H1 (cell line): ENCODE measurements at regions not wholly inside any gene's neighbourhood (a gene's known extent, or its start where the extent isn't known, plus 50 kb on each side); places are given as distances from the start of the nearest gene placed in this dataset.

Experiments used
- CTCF ChIA-PET: fragments of 300-600 bp; sonication (Branson Sonifier 250); formaldehyde crosslinking; loops from one replicate; lab custom pipeline; 2021; ENCODE audit not compliant: partially characterized antibody; lab: Charles Lee
- POLR2A ChIA-PET: fragments of 300-600 bp; sonication (Branson Sonifier 250); formaldehyde crosslinking; loops from one replicate; lab custom pipeline; 2021; ENCODE audit warnings: inconsistent platforms; ENCODE audit not compliant: partially characterized antibody; lab: Charles Lee
- DNase-seq, 2 experiments: peaks; one replicate each; pipeline versions ENCODE4 v3.0.0 to v3.0.0-alpha.2; 2010 to 2022; ENCODE audit warnings: low spot score in 2 of 2, low read depth in 1 of 2, mixed read lengths in 1 of 2
- FAIRE-seq: peaks from 2 replicates; lab custom pipeline; 2011; peaks lifted over from hg19 to GRCh38; lab: Jason Lieb, UNC
- H2AFZ ChIP-seq: 2 replicates; pipeline ENCODE4 v1.8.1; 2012; ENCODE audit warnings: low read length, inconsistent platforms
- H2AK5ac ChIP-seq: 2 replicates; pipeline ENCODE4 v1.6.1; 2013; ENCODE audit warnings: low read depth, low read length
- H2BK120ac ChIP-seq: replicated peaks from 2 replicates; pipeline ENCODE3; 2013; ENCODE audit warnings: low read depth, low read length, inconsistent platforms
- H2BK12ac ChIP-seq: 2 replicates; pipeline ENCODE4 v1.6.1; 2013; ENCODE audit warnings: low read depth, low read length
- H2BK15ac ChIP-seq: 2 replicates; pipeline ENCODE4 v1.6.1; 2013; ENCODE audit warnings: low read length
- H2BK20ac ChIP-seq: 2 replicates; pipeline ENCODE4 v1.6.1; 2013; ENCODE audit warnings: low read length
- H2BK5ac ChIP-seq: 2 replicates; pipeline ENCODE4 v1.6.1; 2013; ENCODE audit warnings: low read depth, low read length
- H3K14ac ChIP-seq: 2 replicates; pipeline ENCODE4 v1.6.1; 2013; ENCODE audit warnings: inconsistent platforms; ENCODE audit not compliant: insufficient read length
- H3K18ac ChIP-seq: 2 replicates; pipeline ENCODE4 v1.6.1; 2013; ENCODE audit warnings: low read length; ENCODE audit errors: extremely low read depth
- H3K23ac ChIP-seq: 2 replicates; pipeline ENCODE4 v1.6.1; 2013; ENCODE audit warnings: inconsistent platforms; ENCODE audit not compliant: insufficient read length
- H3K23me2 ChIP-seq: 2 replicates; pipeline ENCODE4 v1.6.1; 2013; ENCODE audit warnings: low read depth, low read length
- H3K27ac ChIP-seq: 2 replicates; pipeline ENCODE4 v1.6.1; 2011; ENCODE audit warnings: low read depth, low read length, inconsistent platforms
- H3K27me3 ChIP-seq, 4 experiments: replicated peaks in 1 of 4; 1 replicate in 1 of 4; 2 replicates in 3 of 4; pipeline versions ENCODE4 v1.6.1 to v1.8.1; 2011 to 2013; ENCODE audit warnings: low read length in 3 of 4, mild to moderate bottlenecking in 3 of 4, inconsistent platforms in 2 of 4, mixed read lengths in 2 of 4, moderate library complexity in 1 of 4; ENCODE audit not compliant: control insufficient read depth in 3 of 4, insufficient read depth in 3 of 4; ENCODE audit errors: extremely low read depth in 1 of 4
- H3K36me3 ChIP-seq, 4 experiments: 2 replicates each; pipeline versions ENCODE4 v1.6.1 to v1.8.1; 2011 to 2013; ENCODE audit warnings: mild to moderate bottlenecking in 4 of 4, low read length in 3 of 4, moderate library complexity in 2 of 4, control low read depth in 1 of 4, inconsistent platforms in 1 of 4; ENCODE audit not compliant: insufficient read depth in 4 of 4, control insufficient read depth in 2 of 4
- H3K4ac ChIP-seq: replicated peaks from 2 replicates; pipeline ENCODE3; 2013; ENCODE audit warnings: low read length, low read depth, mixed read lengths, inconsistent platforms; ENCODE audit not compliant: insufficient read length
- H3K4me1 ChIP-seq, 4 experiments: replicated peaks in 1 of 4; 1 replicate in 1 of 4; 2 replicates in 3 of 4; pipeline versions ENCODE4 v1.6.1 to v1.8.1; 2011 to 2013; ENCODE audit warnings: low read length in 3 of 4, inconsistent platforms in 2 of 4, mixed read lengths in 1 of 4; ENCODE audit not compliant: insufficient read depth in 4 of 4, control insufficient read depth in 3 of 4
- H3K4me2 ChIP-seq, 2 experiments: 2 replicates each; pipeline versions ENCODE4 v1.6.1 to v1.8.1; 2011 to 2013; ENCODE audit warnings: low read depth in 2 of 2, low read length in 2 of 2, control low read depth in 1 of 2, inconsistent platforms in 1 of 2, mild to moderate bottlenecking in 1 of 2; ENCODE audit not compliant: insufficient read depth in 1 of 2
- H3K4me3 ChIP-seq, 4 experiments: fragments of 200-600, 300-600 bp in 1 of 4; sonication (generic), shearing (Covaris generic), sonication (Bioruptor Twin) in 1 of 4; 2 replicates each; pipeline versions ENCODE4 v1.5.1 to v1.8.1; 2011 to 2016; ENCODE audit warnings: low read length in 4 of 4, low read depth in 3 of 4, control low read depth in 2 of 4, inconsistent platforms in 2 of 4, mild to moderate bottlenecking in 2 of 4, mixed read lengths in 1 of 4, moderate library complexity in 1 of 4; ENCODE audit not compliant: insufficient read depth in 2 of 4; ENCODE audit errors: extremely low read depth in 1 of 4
- H3K56ac ChIP-seq: replicated peaks from 2 replicates; pipeline ENCODE3; 2013; ENCODE audit warnings: low read depth, mild to moderate bottlenecking, mixed read lengths, low read length, inconsistent platforms; ENCODE audit not compliant: insufficient read length
- H3K79me1 ChIP-seq: 2 replicates; pipeline ENCODE4 v1.6.1; 2013; ENCODE audit warnings: low read depth, low read length, control low read depth
- H3K79me2 ChIP-seq, 2 experiments: 2 replicates each; pipeline versions ENCODE4 v1.6.1 to v1.8.1; 2012 to 2013; ENCODE audit warnings: low read length in 2 of 2, mild to moderate bottlenecking in 2 of 2, inconsistent platforms in 1 of 2; ENCODE audit not compliant: insufficient read depth in 2 of 2, control insufficient read depth in 1 of 2
- H3K9ac ChIP-seq, 4 experiments: replicated peaks in 1 of 4; 1 replicate in 1 of 4; 2 replicates in 3 of 4; pipeline versions ENCODE4 v1.6.1 to v1.8.1; 2011 to 2013; ENCODE audit warnings: low read depth in 3 of 4, low read length in 3 of 4, control low read depth in 2 of 4, mild to moderate bottlenecking in 2 of 4, moderate library complexity in 2 of 4, inconsistent platforms in 1 of 4; ENCODE audit errors: extremely low read depth in 1 of 4
- H3K9me3 ChIP-seq, 2 experiments: 2 replicates each; pipeline versions ENCODE4 v1.6.1 to v1.8.1; 2012 to 2013; ENCODE audit warnings: mild to moderate bottlenecking in 2 of 2, moderate library complexity in 2 of 2, control low read depth in 1 of 2, inconsistent platforms in 1 of 2, low read depth in 1 of 2, low read length in 1 of 2, mixed read lengths in 1 of 2; ENCODE audit not compliant: insufficient read depth in 2 of 2
- H4K20me1 ChIP-seq, 2 experiments: replicated peaks in 1 of 2; 2 replicates each; pipeline versions ENCODE3 to v1.8.1; 2011 to 2013; ENCODE audit warnings: inconsistent platforms in 2 of 2, low read length in 2 of 2, mild to moderate bottlenecking in 1 of 2; ENCODE audit not compliant: insufficient read depth in 2 of 2, control insufficient read depth in 1 of 2
- H4K5ac ChIP-seq: 2 replicates; pipeline ENCODE4 v1.6.1; 2013; ENCODE audit warnings: low read length, low read depth, mixed read lengths, inconsistent platforms; ENCODE audit not compliant: insufficient read length
- H4K8ac ChIP-seq: 2 replicates; pipeline ENCODE4 v1.8.0; 2013; ENCODE audit warnings: mild to moderate bottlenecking, moderate library complexity, low read length, inconsistent platforms; ENCODE audit not compliant: insufficient read depth; ENCODE audit errors: extremely low read depth
- H4K91ac ChIP-seq: replicated peaks from 2 replicates; pipeline ENCODE3; 2013; ENCODE audit warnings: low read length, mixed read lengths, inconsistent platforms; ENCODE audit not compliant: insufficient read length
- ASH2L ChIP-seq: fragments of 200-600, 300-600 bp; sonication (generic); IDR thresholded peaks from one replicate; pipeline ENCODE4 v1.7.1; 2017; ENCODE audit warnings: low read length
- CBX5 ChIP-seq: fragments of 300-800, 300-1000 bp; sonication (generic); IDR thresholded peaks from 2 replicates; pipeline ENCODE4 v1.7.1; 2016; ENCODE audit warnings: antibody characterized with exemption, low read length, low read depth
- CTBP2 ChIP-seq: IDR thresholded peaks from 2 replicates; pipeline ENCODE4 v1.7.0; 2011; ENCODE audit warnings: borderline replicate concordance, mild to moderate bottlenecking, moderate library complexity, mixed read lengths, low read length; ENCODE audit not compliant: insufficient read depth, insufficient read length
- FOSL1 ChIP-seq: IDR thresholded peaks from 2 replicates; pipeline ENCODE4 v1.6.1; 2011; ENCODE audit warnings: mild to moderate bottlenecking, low read depth, low read length, moderate library complexity; ENCODE audit not compliant: insufficient read depth
- HDAC2 ChIP-seq, 2 experiments: fragments of 300-600 bp in 1 of 2; sonication (generic) in 1 of 2; IDR thresholded peaks; 2 replicates each; pipeline ENCODE4 v1.6.1; 2011 to 2012; ENCODE audit warnings: low read depth in 2 of 2, low read length in 2 of 2, mild to moderate bottlenecking in 2 of 2, moderate library complexity in 2 of 2, borderline replicate concordance in 1 of 2, inconsistent platforms in 1 of 2
- MAFK ChIP-seq: IDR thresholded peaks from 2 replicates; pipeline ENCODE4 v1.6.1; 2012; ENCODE audit warnings: low read depth, mild to moderate bottlenecking, improper control_type of control experiment, low read length
- POLR2A ChIP-seq, 2 experiments: IDR thresholded peaks; 1 replicate in 1 of 2; 2 replicates in 1 of 2; pipeline ENCODE4 v1.6.1; 2011; ENCODE audit warnings: low read depth in 2 of 2, low read length in 2 of 2, mild to moderate bottlenecking in 2 of 2; ENCODE audit errors: control extremely low read depth in 1 of 2
- RAD21 ChIP-seq, 2 experiments: IDR thresholded peaks in 1 of 2; conservative IDR thresholded peaks in 1 of 2; 2 replicates each; pipeline ENCODE4 v1.6.1; 2011; ENCODE audit warnings: low read depth in 2 of 2, low read length in 2 of 2, improper control_type of control experiment in 1 of 2, inconsistent platforms in 1 of 2, mild to moderate bottlenecking in 1 of 2, moderate library complexity in 1 of 2
- SAP30 ChIP-seq: fragments of 300-600 bp; sonication (generic); IDR thresholded peaks from 2 replicates; pipeline ENCODE4 v1.7.1; 2012; ENCODE audit warnings: low read length, moderate library complexity, mild to moderate bottlenecking, inconsistent platforms; ENCODE audit not compliant: insufficient read depth, insufficient replicate concordance
- SP1 ChIP-seq: IDR thresholded peaks from 2 replicates; pipeline ENCODE4 v1.6.1; 2011; ENCODE audit warnings: low read depth, low read length
- SP4 ChIP-seq: IDR thresholded peaks from 2 replicates; pipeline ENCODE4 v1.6.1; 2012; ENCODE audit warnings: low read length, inconsistent platforms
- YY1 ChIP-seq: IDR thresholded peaks from 2 replicates; pipeline ENCODE4 v1.6.1; 2011; ENCODE audit warnings: low read depth, mild to moderate bottlenecking, low read length
- ZNF274 ChIP-seq: IDR thresholded peaks from 2 replicates; pipeline ENCODE4 v1.7.0; 2012; ENCODE audit warnings: low read length, borderline replicate concordance; ENCODE audit errors: extremely low read depth
- WGBS, 2 experiments: shearing (Covaris generic) in 1 of 2; methylation state at CpG; one replicate each; pipeline versions ENCODE4 v1.1.6 to v1.1.7; 2013 to 2015; ENCODE audit warnings: low lambda C conversion rate in 2 of 2, mixed read lengths in 2 of 2, inconsistent platforms in 1 of 2, low coverage in 1 of 2, missing lambda C conversion rate in 1 of 2; ENCODE audit not compliant: insufficient replicate concordance in 2 of 2, insufficient coverage in 1 of 2, insufficient read length in 1 of 2; ENCODE audit errors: extremely low coverage in 1 of 2, missing lambda C conversion rate in 1 of 2; 5-methylcytosine and 5-hydroxymethylcytosine counted together

- no peak overlapping the region for H3K9ac ChIP-seq
Measured at GRCh38 chr1:25082216-25082899, 149.9 kb downstream of the SYF2 start.

More at GRCh38 chr1:25082216-25082899, 149.9 kb downstream of the SYF2 start:
- no peak overlapping the region for H2AK5ac ChIP-seq
- TF ChIP-seq HDAC2 (IDR thresholded peaks at IDR 0.05; ENCODE audit: borderline replicate concordance in 1 of 2, low read depth in 2 of 2, low read length in 2 of 2) (no peak), POLR2A (IDR thresholded peaks at IDR 0.05; ENCODE audit: control extremely low read depth in 1 of 2, low read depth in 2 of 2, low read length in 2 of 2) (no peak), SP1 (no peak), SAP30 (no peak), ASH2L (no peak), YY1 (no peak), MAFK (no peak), ZNF274 (no peak), CBX5 (no peak), RAD21 (IDR thresholded peaks at IDR 0.05 in 1 of 2, conservative IDR thresholded peaks at IDR 0.05 in 1 of 2; ENCODE audit: low read depth in 2 of 2, low read length in 2 of 2) (no peak), FOSL1 (no peak), SP4 (no peak), CTBP2 (no peak)
- no peak overlapping the region for H2BK15ac ChIP-seq
- no peak overlapping the region for H3K27ac ChIP-seq
- H3K56ac ChIP-seq, result no peak overlapping the region
- no peak overlapping the region for H3K4ac ChIP-seq
- H2BK5ac ChIP-seq, result no peak overlapping the region
- no peak overlapping the region for H3K23ac ChIP-seq
- no peak overlapping the region for H3K4me2 ChIP-seq
- H3K4me1 ChIP-seq, result no peaks in the 10 kb centered on the region
- no peaks in the 10 kb centered on the region for H3K79me1 ChIP-seq
- ChIA-PET POLR2A (no interaction called here), CTCF (interaction anchor here (0.6 to 7.7 kb wide), 7 partner anchors 14 to 197 kb away, joined by 3 to 61 read pairs (median 4); no protein-coding TSS in a partner anchor)
- 88% methylated on average over 25 of the region's 25 CpGs; no CpG with 5 or more reads in 1 of the 2 experiments for WGBS, 2 experiments
- H3K4me3 ChIP-seq, result no peak overlapping the region
- no peak overlapping the region for H2BK120ac ChIP-seq
- H3K9me3 ChIP-seq, result 0 out of 4 replicates have a peak, but pooled peaks cover 0 to 3% of the 10 kb centered on the region in 2 experiments
- H4K8ac ChIP-seq, result no peak overlapping the region
- no peaks in the 10 kb centered on the region for H3K36me3 ChIP-seq
- H3K79me2 ChIP-seq, result no peaks in the 10 kb centered on the region
- no peaks in the 10 kb centered on the region for H3K27me3 ChIP-seq
- DNase-seq (no peak), FAIRE-seq (no peak)
- no peak overlapping the region for H2BK20ac ChIP-seq
- no peak overlapping the region for H3K14ac ChIP-seq
- no peak overlapping the region for H3K18ac ChIP-seq
- H4K91ac ChIP-seq, result no peak overlapping the region
- no peaks in the 10 kb centered on the region for H3K23me2 ChIP-seq
- H2AFZ ChIP-seq, result no peak overlapping the region
- no peaks in the 10 kb centered on the region for H4K20me1 ChIP-seq
- no peak overlapping the region for H4K5ac ChIP-seq
- H2BK12ac ChIP-seq, result no peak overlapping the region
